OCI-LY1 (cell line): ENCODE measurements at regions not wholly inside any gene's neighbourhood (a gene's known extent, or its start where the extent isn't known, plus 50 kb on each side); places are given as distances from the start of the nearest gene placed in this dataset.
"Not testable (repeated sequence)": the region's sequence is repeated elsewhere in the genome, so short reads cannot be mapped to it uniquely, and the experiment has no call there.

ENCODE experiments used
- H2AFZ ChIP-seq: fragments of 200-600 bp; sonication (generic), shearing (Covaris generic); 2 replicates; pipeline ENCODE4 v1.6.0; 2014; ENCODE audit warnings: antibody characterized with exemption, mild to moderate bottlenecking, low read length
- H3F3A ChIP-seq: fragments of 200-600 bp; sonication (generic), shearing (Covaris generic); 2 replicates; pipeline ENCODE4 v1.6.0; 2014; ENCODE audit warnings: mild to moderate bottlenecking, antibody characterized with exemption, low read length, moderate library complexity; ENCODE audit not compliant: insufficient read depth
- H3K27ac ChIP-seq: fragments of 200-600 bp; sonication (generic); 2 replicates; pipeline ENCODE4 v1.5.1; 2014; ENCODE audit warnings: low read length, mixed run types, mild to moderate bottlenecking, low read depth; ENCODE audit not compliant: poor library complexity, severe bottlenecking
- H3K27me3 ChIP-seq: fragments of 200-600 bp; sonication (generic); 2 replicates; pipeline ENCODE4 v1.6.0; 2014; ENCODE audit warnings: antibody characterized with exemption, mild to moderate bottlenecking, low read length, moderate library complexity; ENCODE audit not compliant: insufficient read depth
- H3K36me3 ChIP-seq: fragments of 200-600 bp; sonication (generic); 2 replicates; pipeline ENCODE4 v1.6.1; 2014; ENCODE audit warnings: mild to moderate bottlenecking, antibody characterized with exemption, low read length, moderate library complexity, mixed read lengths; ENCODE audit not compliant: insufficient read depth
- H3K4me1 ChIP-seq: fragments of 200-600 bp; sonication (generic); 2 replicates; pipeline ENCODE4 v1.5.1; 2014; ENCODE audit warnings: mild to moderate bottlenecking, low read length, moderate library complexity; ENCODE audit not compliant: insufficient read depth, severe bottlenecking
- H3K4me2 ChIP-seq: fragments of 200-600 bp; sonication (generic), shearing (Covaris generic); 2 replicates; pipeline ENCODE4 v1.6.1; 2014; ENCODE audit warnings: low read length
- H3K4me3 ChIP-seq: fragments of 200-600 bp; sonication (generic); 2 replicates; pipeline ENCODE4 v1.5.1; 2014; ENCODE audit warnings: low read length, low read depth, mild to moderate bottlenecking, mixed read lengths; ENCODE audit not compliant: poor library complexity, severe bottlenecking
- H3K79me2 ChIP-seq: fragments of 200-600 bp; shearing (Covaris generic); 2 replicates; pipeline ENCODE4 v1.6.1; 2016; ENCODE audit warnings: mixed run types, low read length, mixed read lengths; ENCODE audit not compliant: insufficient read depth
- H3K9ac ChIP-seq: fragments of 200-600 bp; sonication (generic), shearing (Covaris generic); 2 replicates; pipeline ENCODE4 v1.6.1; 2014; ENCODE audit warnings: mild to moderate bottlenecking, low read length, mixed read lengths
- H3K9me2 ChIP-seq: fragments of 200-600 bp; sonication (generic), shearing (Covaris generic); 2 replicates; pipeline ENCODE4 v1.6.1; 2014; ENCODE audit warnings: low read depth, mild to moderate bottlenecking, low read length, mixed read lengths
- H3K9me3 ChIP-seq: fragments of 200-600 bp; shearing (Covaris generic); 2 replicates; pipeline ENCODE4 v1.6.1; 2014; ENCODE audit warnings: low read length, mixed read lengths
- H4K20me1 ChIP-seq: fragments of 200-600 bp; sonication (generic), shearing (Covaris generic); 2 replicates; pipeline ENCODE4 v1.6.0; 2016; ENCODE audit warnings: mild to moderate bottlenecking, low read length; ENCODE audit not compliant: insufficient read depth
- EZH2 ChIP-seq: fragments of 200-600 bp; sonication (generic), shearing (Covaris generic); IDR thresholded peaks from 2 replicates; pipeline ENCODE4 v1.8.0; 2017; ENCODE audit warnings: borderline replicate concordance, mixed run types, mild to moderate bottlenecking, antibody characterized with exemption, low read length, moderate library complexity, mixed read lengths
- TF ChIP-seq, protein P1 (sequence below): fragments of 200-600 bp; sonication (generic), shearing (Covaris generic); IDR thresholded peaks from 2 replicates; pipeline ENCODE4 v1.5.1; 2017; ENCODE audit warnings: mild to moderate bottlenecking, antibody characterized with exemption, low read length, moderate library complexity, mixed read lengths

DNA sequence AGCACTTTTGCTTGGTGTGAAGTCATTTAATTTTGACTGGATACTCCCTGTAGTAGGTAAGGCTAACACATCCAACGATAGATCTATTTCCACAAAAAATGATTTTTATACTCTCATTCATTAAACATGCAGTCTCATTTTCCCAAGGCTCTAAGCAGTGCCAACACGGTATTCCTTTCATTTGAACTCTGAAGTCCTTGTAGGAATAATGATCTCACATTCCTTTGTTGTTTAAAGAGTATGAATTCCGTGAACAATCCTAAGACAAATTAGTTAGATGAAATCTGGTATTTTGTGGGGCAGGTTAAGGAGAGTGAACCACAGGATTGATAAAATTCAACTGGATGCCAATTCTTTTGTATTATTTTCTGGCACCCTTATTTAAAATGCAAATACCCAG lies 66.6 kb downstream of the LACC1 start:
- no peaks in the 10 kb centered on the region for H3F3A ChIP-seq
- TF ChIP-seq, protein P1, sequence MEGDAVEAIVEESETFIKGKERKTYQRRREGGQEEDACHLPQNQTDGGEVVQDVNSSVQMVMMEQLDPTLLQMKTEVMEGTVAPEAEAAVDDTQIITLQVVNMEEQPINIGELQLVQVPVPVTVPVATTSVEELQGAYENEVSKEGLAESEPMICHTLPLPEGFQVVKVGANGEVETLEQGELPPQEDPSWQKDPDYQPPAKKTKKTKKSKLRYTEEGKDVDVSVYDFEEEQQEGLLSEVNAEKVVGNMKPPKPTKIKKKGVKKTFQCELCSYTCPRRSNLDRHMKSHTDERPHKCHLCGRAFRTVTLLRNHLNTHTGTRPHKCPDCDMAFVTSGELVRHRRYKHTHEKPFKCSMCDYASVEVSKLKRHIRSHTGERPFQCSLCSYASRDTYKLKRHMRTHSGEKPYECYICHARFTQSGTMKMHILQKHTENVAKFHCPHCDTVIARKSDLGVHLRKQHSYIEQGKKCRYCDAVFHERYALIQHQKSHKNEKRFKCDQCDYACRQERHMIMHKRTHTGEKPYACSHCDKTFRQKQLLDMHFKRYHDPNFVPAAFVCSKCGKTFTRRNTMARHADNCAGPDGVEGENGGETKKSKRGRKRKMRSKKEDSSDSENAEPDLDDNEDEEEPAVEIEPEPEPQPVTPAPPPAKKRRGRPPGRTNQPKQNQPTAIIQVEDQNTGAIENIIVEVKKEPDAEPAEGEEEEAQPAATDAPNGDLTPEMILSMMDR: no peak
- no peak for TF ChIP-seq EZH2
- H4K20me1 ChIP-seq: no peaks in the 10 kb centered on the region
- H3K4me2 ChIP-seq: no peak overlapping the region
- no peaks in the 10 kb centered on the region for H3K9me3 ChIP-seq
- H3K27ac ChIP-seq: no peak overlapping the region
- no peak overlapping the region for H2AFZ ChIP-seq
- H3K27me3 ChIP-seq: no peaks in the 10 kb centered on the region
- no peaks in the 10 kb centered on the region for H3K79me2 ChIP-seq
- H3K4me3 ChIP-seq: no peak overlapping the region
- no peaks in the 10 kb centered on the region for H3K36me3 ChIP-seq
- no peak overlapping the region for H3K9ac ChIP-seq
- no peaks in the 10 kb centered on the region for H3K9me2 ChIP-seq
- H3K4me1 ChIP-seq: no peaks in the 10 kb centered on the region

DNA sequence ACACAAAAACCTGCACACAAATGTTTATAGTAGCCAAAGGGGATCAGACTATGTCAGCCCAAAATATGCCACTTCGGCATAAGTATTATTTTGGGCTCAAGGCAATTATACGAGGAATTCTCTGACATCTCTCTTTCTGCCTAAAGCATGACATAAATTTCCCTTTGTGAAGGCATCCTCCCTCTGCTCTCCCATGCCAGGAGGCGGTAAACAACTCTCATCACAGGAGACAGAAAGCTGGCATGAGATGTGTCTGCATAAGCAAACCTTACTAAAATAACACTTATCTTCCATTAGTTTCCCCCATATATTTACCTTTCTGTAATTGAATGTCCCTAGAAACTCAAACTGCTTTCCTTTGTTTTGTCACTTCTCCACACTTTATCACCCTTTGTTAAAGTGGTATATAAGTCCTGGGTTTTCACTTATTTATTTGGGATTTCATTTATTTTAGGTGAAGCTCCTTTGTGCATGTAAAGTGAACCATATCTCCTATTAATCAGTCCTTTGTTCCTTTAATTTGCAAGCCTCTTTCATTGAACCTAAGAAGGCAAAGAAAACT lies 68.3 kb downstream of the LACC1 start:
- no peak overlapping the region for H3K27ac ChIP-seq
- no peaks in the 10 kb centered on the region for H3K9me3 ChIP-seq
- H3K9me2 ChIP-seq: no peaks in the 10 kb centered on the region
- H4K20me1 ChIP-seq: no peaks in the 10 kb centered on the region
- no peak for TF ChIP-seq EZH2
- TF ChIP-seq, protein P1: no peak
- H3K79me2 ChIP-seq: no peaks in the 10 kb centered on the region
- no peaks in the 10 kb centered on the region for H3K4me1 ChIP-seq
- H3K27me3 ChIP-seq: no peaks in the 10 kb centered on the region
- H3K9ac ChIP-seq: no peak overlapping the region
- H3F3A ChIP-seq: no peaks in the 10 kb centered on the region
- H3K4me3 ChIP-seq: no peak overlapping the region
- H3K36me3 ChIP-seq: no peaks in the 10 kb centered on the region
- H2AFZ ChIP-seq: no peak overlapping the region
- no peak overlapping the region for H3K4me2 ChIP-seq

DNA sequence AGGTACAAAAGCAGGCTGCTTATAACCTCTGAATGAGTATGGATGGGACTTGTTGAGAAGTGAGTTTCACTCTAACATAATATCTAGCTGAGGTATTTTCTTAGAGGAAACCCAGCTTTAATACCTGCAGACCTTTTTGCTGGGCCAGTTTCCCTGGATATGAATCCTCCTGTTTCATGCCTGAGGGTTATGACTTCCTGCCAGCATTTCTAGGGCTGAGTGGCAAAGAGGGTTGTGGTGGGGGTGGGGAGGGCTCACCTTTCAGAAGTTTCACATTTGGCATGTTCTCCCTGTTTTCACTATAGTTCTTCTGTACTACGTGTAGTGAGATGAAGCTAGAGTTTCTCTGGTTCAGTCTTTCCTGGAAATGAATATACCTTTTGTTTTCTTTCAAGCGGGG lies 73.7 kb downstream of the LACC1 start:
- no peak overlapping the region for H3K4me3 ChIP-seq
- no peak overlapping the region for H2AFZ ChIP-seq
- no peaks in the 10 kb centered on the region for H3K9me3 ChIP-seq
- H4K20me1 ChIP-seq: no peaks in the 10 kb centered on the region
- no peaks in the 10 kb centered on the region for H3K4me1 ChIP-seq
- no peaks in the 10 kb centered on the region for H3K9me2 ChIP-seq
- H3K4me2 ChIP-seq: no peak overlapping the region
- H3K9ac ChIP-seq: no peak overlapping the region
- no peaks in the 10 kb centered on the region for H3F3A ChIP-seq
- no peaks in the 10 kb centered on the region for H3K27me3 ChIP-seq
- TF ChIP-seq, protein P1: no peak
- H3K27ac ChIP-seq: no peak overlapping the region
- no peaks in the 10 kb centered on the region for H3K79me2 ChIP-seq
- H3K36me3 ChIP-seq: no peaks in the 10 kb centered on the region

DNA sequence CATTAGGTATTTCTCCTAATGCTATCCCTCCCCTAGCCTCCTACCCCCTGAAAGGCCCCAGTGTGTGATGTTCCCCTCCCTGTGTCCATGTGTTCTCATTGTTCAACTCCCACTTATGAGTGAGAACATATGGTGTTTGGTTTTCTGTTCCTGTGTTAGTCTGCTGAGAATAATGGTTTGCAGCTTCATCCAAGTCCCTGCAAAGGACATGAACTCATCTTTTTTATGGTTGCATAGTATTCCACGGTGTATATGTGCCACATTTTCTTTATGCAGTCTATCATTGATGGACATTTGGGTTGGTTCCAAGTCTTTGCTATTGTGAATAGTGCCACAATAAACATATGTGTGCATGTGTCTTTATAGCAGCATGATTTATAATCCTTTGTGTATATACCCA lies 77.3 kb downstream of the LACC1 start:
- H3K4me2 ChIP-seq, H3K4me3 ChIP-seq, H3K9me3 ChIP-seq: not testable (repeated sequence)

More for the DNA sequence above, 77.3 kb downstream of the LACC1 start:
- not testable (repeated sequence) for H2AFZ ChIP-seq, H3K9me2 ChIP-seq, H3K4me1 ChIP-seq, H4K20me1 ChIP-seq, H3K36me3 ChIP-seq, H3K27me3 ChIP-seq, H3K27ac ChIP-seq, H3K79me2 ChIP-seq, H3F3A ChIP-seq, H3K9ac ChIP-seq
